ENCODE measurements at regions not wholly inside any gene's neighbourhood (a gene's known extent, or its start where the extent isn't known, plus 50 kb on each side); places are given as distances from the start of the nearest gene placed in this dataset.

- Histone ChIP-seq H3K4me3 (replicated peaks in 1 of 3; ENCODE audit: insufficient read depth in 1 of 3, low read depth in 2 of 3, low read length in 3 of 3) (no peak overlapping the region), H3K36me3 (replicated peaks in 1 of 2; ENCODE audit: control insufficient read depth in 1 of 2, insufficient read depth in 2 of 2, low read length in 2 of 2) (no peaks in the 10 kb centered on the region), H3K27ac (ENCODE audit: extremely low read length, insufficient read depth, low read length) (no peak overlapping the region), H3K9me3 (ENCODE audit: low read length) (no peaks in the 10 kb centered on the region), H3K4me2 (ENCODE audit: low read depth, low read length) (no peak overlapping the region), H4K20me1 (ENCODE audit: insufficient read depth, low read length) (no peaks in the 10 kb centered on the region), H3K4me1 (ENCODE audit: insufficient read depth, low read length) (no peaks in the 10 kb centered on the region), H3K79me2 (ENCODE audit: insufficient read depth, low read length) (no peaks in the 10 kb centered on the region), H3K9ac (ENCODE audit: insufficient read depth, low read depth, low read length) (no peak overlapping the region), H3K27me3 (ENCODE audit: control insufficient read depth in 1 of 2, insufficient read depth in 2 of 2, low read length in 2 of 2) (no peaks in the 10 kb centered on the region), H2AFZ (ENCODE audit: low read length) (no peak overlapping the region)
- TF ChIP-seq STAG1 (CRISPR knock-in tag; IDR thresholded peaks at IDR 0.05) (no peak), DMTF1 (CRISPR knock-in tag; IDR thresholded peaks at IDR 0.05) (no peak), ZNF329 (CRISPR knock-in tag; IDR thresholded peaks at IDR 0.05; ENCODE audit: low read depth) (no peak), ZNF362 (CRISPR knock-in tag; IDR thresholded peaks at IDR 0.05; ENCODE audit: borderline replicate concordance) (no peak), NBN (conservative IDR thresholded peaks at IDR 0.05) (no peak), HMGXB3 (CRISPR knock-in tag; IDR thresholded peaks at IDR 0.05; ENCODE audit: borderline replicate concordance) (no peak), ZNF816 (CRISPR knock-in tag; IDR thresholded peaks at IDR 0.05; ENCODE audit: borderline replicate concordance) (no peak), ZFP36L2 (CRISPR knock-in tag; IDR thresholded peaks at IDR 0.05) (no peak), DNMT1 (CRISPR knock-in tag; IDR thresholded peaks at IDR 0.05) (no peak), ZNF326 (CRISPR knock-in tag; IDR thresholded peaks at IDR 0.05; ENCODE audit: borderline replicate concordance) (no peak), SOX5 (CRISPR knock-in tag; IDR thresholded peaks at IDR 0.05; ENCODE audit: borderline replicate concordance) (no peak), MIXL1 (CRISPR knock-in tag; IDR thresholded peaks at IDR 0.05) (no peak)
- TF ChIP-seq, protein P1, sequence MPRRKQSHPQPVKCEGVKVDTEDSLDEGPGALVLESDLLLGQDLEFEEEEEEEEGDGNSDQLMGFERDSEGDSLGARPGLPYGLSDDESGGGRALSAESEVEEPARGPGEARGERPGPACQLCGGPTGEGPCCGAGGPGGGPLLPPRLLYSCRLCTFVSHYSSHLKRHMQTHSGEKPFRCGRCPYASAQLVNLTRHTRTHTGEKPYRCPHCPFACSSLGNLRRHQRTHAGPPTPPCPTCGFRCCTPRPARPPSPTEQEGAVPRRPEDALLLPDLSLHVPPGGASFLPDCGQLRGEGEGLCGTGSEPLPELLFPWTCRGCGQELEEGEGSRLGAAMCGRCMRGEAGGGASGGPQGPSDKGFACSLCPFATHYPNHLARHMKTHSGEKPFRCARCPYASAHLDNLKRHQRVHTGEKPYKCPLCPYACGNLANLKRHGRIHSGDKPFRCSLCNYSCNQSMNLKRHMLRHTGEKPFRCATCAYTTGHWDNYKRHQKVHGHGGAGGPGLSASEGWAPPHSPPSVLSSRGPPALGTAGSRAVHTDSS (CRISPR knock-in tag; conservative IDR thresholded peaks at IDR 0.05): no peak
- TF ChIP-seq, protein P2, sequence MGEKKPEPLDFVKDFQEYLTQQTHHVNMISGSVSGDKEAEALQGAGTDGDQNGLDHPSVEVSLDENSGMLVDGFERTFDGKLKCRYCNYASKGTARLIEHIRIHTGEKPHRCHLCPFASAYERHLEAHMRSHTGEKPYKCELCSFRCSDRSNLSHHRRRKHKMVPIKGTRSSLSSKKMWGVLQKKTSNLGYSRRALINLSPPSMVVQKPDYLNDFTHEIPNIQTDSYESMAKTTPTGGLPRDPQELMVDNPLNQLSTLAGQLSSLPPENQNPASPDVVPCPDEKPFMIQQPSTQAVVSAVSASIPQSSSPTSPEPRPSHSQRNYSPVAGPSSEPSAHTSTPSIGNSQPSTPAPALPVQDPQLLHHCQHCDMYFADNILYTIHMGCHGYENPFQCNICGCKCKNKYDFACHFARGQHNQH (CRISPR knock-in tag; IDR thresholded peaks at IDR 0.05): no peak
- in situ Hi-C loops (cut with HindIII; ENCODE audit: extremely low pct_ligation_motif_present, low pct_unique_long_range_greater_than_20kb): no loop called here
- WGBS (ENCODE audit: low lambda C conversion rate): no CpG with 5 or more reads among the region's 10 CpGs
- CTCF ChIA-PET (ENCODE audit: low intra/inter-chr PET ratio, low total read pairs): no interaction called here
- ATAC-seq (no peak), FAIRE-seq (no peak), DNase-seq (ENCODE audit: low spot score) (no peak)
- POLR2A ChIA-PET: no interaction called here
- BruUV-seq (replicated peaks): no TSS peak
- intact Hi-C loops (cut with micrococcal nuclease; ENCODE audit: unreplicated experiment): no loop called here
These were observed 136.9 kb upstream of the GPR26 start for GRCh38 chr10:123529146-123529760.

Measured in HepG2 (cell line).